ENCODE measurements at regions not wholly inside any gene's neighbourhood (a gene's known extent, or its start where the extent isn't known, plus 50 kb on each side); places are given as distances from the start of the nearest gene placed in this dataset.
"Not testable (repeated sequence)": the region's sequence is repeated elsewhere in the genome, so short reads cannot be mapped to it uniquely, and the experiment has no call there.

GRCh38 chr5:6105320-6105719 lies 273.0 kb downstream of the MED10 start:
- no peak for DNase-seq

GRCh38 chr5:6096101-6096500 lies 282.2 kb downstream of the MED10 start:
- no peak for DNase-seq

- DNase-seq: not testable (repeated sequence)
Measured at GRCh38 chr5:6094180-6094579, 284.2 kb downstream of the MED10 start.

GRCh38 chr5:6090838-6091237 lies 287.5 kb downstream of the MED10 start:
- no peak for DNase-seq

- no peak for DNase-seq
Measured at GRCh38 chr5:6090079-6090654, 288.2 kb downstream of the MED10 start.

GRCh38 chr5:6088706-6089105 lies 289.6 kb downstream of the MED10 start:
- no peak for DNase-seq

GRCh38 chr5:6087576-6087975 lies 290.8 kb downstream of the MED10 start:
- no peak for DNase-seq

- no peak for DNase-seq
Measured at GRCh38 chr5:6086871-6087270, 291.5 kb downstream of the MED10 start.

GRCh38 chr5:6085341-6085860 lies 292.9 kb downstream of the MED10 start:
- DNase-seq: no peak

GRCh38 chr5:6084836-6085235 lies 293.5 kb downstream of the MED10 start:
- no peak for DNase-seq

GRCh38 chr5:6084376-6084775 lies 294.0 kb downstream of the MED10 start:
- DNase-seq: no peak

GRCh38 chr5:6083311-6083978 lies 294.9 kb downstream of the MED10 start:
- no peak for DNase-seq

- no peak for DNase-seq
Measured at GRCh38 chr5:6082685-6083084, 295.7 kb downstream of the MED10 start.

- DNase-seq: no peak
Measured at GRCh38 chr5:6081727-6082210, 296.6 kb downstream of the MED10 start.

GRCh38 chr5:6080930-6081726 lies 297.2 kb downstream of the MED10 start:
- DNase-seq: no peak

GRCh38 chr5:6080436-6080835 lies 297.9 kb downstream of the MED10 start:
- no peak for DNase-seq

- DNase-seq: no peak
Measured at GRCh38 chr5:6078881-6079280, 299.5 kb downstream of the MED10 start.

- no peak for DNase-seq
Measured at GRCh38 chr5:6076341-6077239, 301.8 kb downstream of the MED10 start.

GRCh38 chr5:6072488-6072887 lies 305.9 kb downstream of the MED10 start:
- DNase-seq: not testable (repeated sequence)

GRCh38 chr5:6069496-6070185 lies 308.7 kb downstream of the MED10 start:
- no peak for DNase-seq

GRCh38 chr5:6066016-6066415 lies 312.3 kb downstream of the MED10 start:
- DNase-seq: no peak
